Neural cell (in vitro differentiated cells): ENCODE measurements at regions not wholly inside any gene's neighbourhood (a gene's known extent, or its start where the extent isn't known, plus 50 kb on each side); places are given as distances from the start of the nearest gene placed in this dataset.

Experiments
- CTCF ChIP-seq: fragments of 450-650 bp; IDR thresholded peaks from 2 replicates; pipeline ENCODE4 v1.5.1; 2014; ENCODE audit warnings: antibody characterized with exemption, mild to moderate bottlenecking, moderate library complexity; ENCODE audit not compliant: poor library complexity, severe bottlenecking
- EP300 ChIP-seq: fragments of 450-650 bp; conservative IDR thresholded peaks from 2 replicates; pipeline ENCODE4 v1.6.1; 2014; ENCODE audit warnings: antibody characterized with exemption, mild to moderate bottlenecking, moderate library complexity; ENCODE audit not compliant: poor library complexity, severe bottlenecking
- EZH2 ChIP-seq: fragments of 200-600, 300-800 bp; shearing (Covaris generic), sonication (generic); IDR thresholded peaks from 2 replicates; pipeline ENCODE4 v1.6.1; 2014; ENCODE audit warnings: antibody characterized with exemption, low read length, borderline replicate concordance, mild to moderate bottlenecking; ENCODE audit not compliant: insufficient read depth, poor library complexity, severe bottlenecking
- MXI1 ChIP-seq: fragments of 450-650 bp; conservative IDR thresholded peaks from 2 replicates; pipeline ENCODE4 v1.6.1; 2014; ENCODE audit warnings: antibody characterized with exemption, mild to moderate bottlenecking; ENCODE audit not compliant: poor library complexity, severe bottlenecking
- POLR2AphosphoS5 ChIP-seq: IDR thresholded peaks from 2 replicates; pipeline ENCODE4 v1.6.1; 2012
- RAD21 ChIP-seq: fragments of 450-650 bp; conservative IDR thresholded peaks from 2 replicates; pipeline ENCODE4 v1.6.1; 2014; ENCODE audit warnings: antibody characterized with exemption, mild to moderate bottlenecking, moderate library complexity
- REST ChIP-seq: IDR thresholded peaks from 2 replicates; pipeline ENCODE4 v1.6.1; 2012; ENCODE audit warnings: borderline replicate concordance
- SMC3 ChIP-seq: fragments of 450-650 bp; conservative IDR thresholded peaks from 2 replicates; pipeline ENCODE4 v1.6.1; 2014; ENCODE audit warnings: antibody characterized with exemption, mild to moderate bottlenecking, moderate library complexity; ENCODE audit not compliant: poor library complexity
- TAF1 ChIP-seq: IDR thresholded peaks from 2 replicates; pipeline ENCODE4 v1.6.1; 2012; ENCODE audit warnings: low read depth

DNA sequence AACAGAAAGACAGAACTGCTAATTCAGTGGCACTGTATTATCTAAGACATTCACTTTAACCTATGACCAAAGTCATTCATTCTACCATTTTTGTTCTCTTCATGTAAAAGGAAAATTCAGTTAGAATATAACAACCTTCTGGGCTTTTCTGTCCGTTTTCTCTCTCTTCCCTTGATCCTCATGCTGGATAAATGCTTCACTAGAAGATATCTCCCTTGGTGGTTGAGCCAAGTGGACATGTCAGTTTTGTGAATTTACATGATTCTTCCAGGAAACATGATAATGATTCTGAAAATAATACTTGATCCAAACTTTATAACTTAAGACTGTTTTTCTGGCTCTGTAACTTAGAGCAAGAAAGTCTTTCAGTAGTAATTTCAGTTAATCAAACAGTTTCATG is 1012.2 kb downstream of the SQOR start:
- TF ChIP-seq POLR2AphosphoS5 (no peak), CTCF (no peak), EZH2 (no peak), RAD21 (no peak), EP300 (no peak), SMC3 (no peak), MXI1 (no peak), REST (no peak), TAF1 (no peak)
